ENCODE measurements at regions not wholly inside any gene's neighbourhood (a gene's known extent, or its start where the extent isn't known, plus 50 kb on each side); places are given as distances from the start of the nearest gene placed in this dataset.

GRCh38 chr4:12186526-12186925 is 757.8 kb upstream of the HS3ST1 start:
- Histone ChIP-seq H3K9me3 (no peaks in the 10 kb centered on the region), H3K27me3 (no peaks in the 10 kb centered on the region), H3K36me3 (no peaks in the 10 kb centered on the region), H3K4me1 (no peaks in the 10 kb centered on the region), H3K4me3 (no peak overlapping the region), H3K27ac (no peak overlapping the region)
- no peak for DNase-seq
- 42 to 59% methylated on average over 2 of the region's 2 CpGs for WGBS, 2 donors
- intact Hi-C loops (cut with DNase I): no loop called here
- TF ChIP-seq CTCF (IDR thresholded peaks at IDR 0.05): no peak
- TF ChIP-seq POLR2A (IDR thresholded peaks at IDR 0.05): no peak
- no peak for TF ChIP-seq POLR2AphosphoS5 (IDR thresholded peaks at IDR 0.05)
- TF ChIP-seq EP300 (IDR thresholded peaks at IDR 0.05): no peak

GRCh38 chr4:12178614-12179610 is 750.2 kb upstream of the HS3ST1 start:
- no peak overlapping the region for H3K4me3 ChIP-seq
- H3K27me3 ChIP-seq: no peaks in the 10 kb centered on the region
- no peaks in the 10 kb centered on the region for H3K9me3 ChIP-seq
- H3K27ac ChIP-seq: no peak overlapping the region
- DNase-seq: no peak
- WGBS, 2 donors: 49 to 73% methylated on average over 11 of the region's 11 CpGs
- H3K36me3 ChIP-seq: no peaks in the 10 kb centered on the region
- no peaks in the 10 kb centered on the region for H3K4me1 ChIP-seq
- intact Hi-C loops (cut with DNase I): no loop called here
- TF ChIP-seq POLR2AphosphoS5 (IDR thresholded peaks at IDR 0.05) (no peak), EP300 (IDR thresholded peaks at IDR 0.05) (no peak), CTCF (IDR thresholded peaks at IDR 0.05) (no peak), POLR2A (IDR thresholded peaks at IDR 0.05) (no peak)

GRCh38 chr4:12177416-12177815 is 748.7 kb upstream of the HS3ST1 start:
- intact Hi-C loops (cut with DNase I): no loop called here
- no peaks in the 10 kb centered on the region for H3K4me1 ChIP-seq
- H3K27me3 ChIP-seq: no peaks in the 10 kb centered on the region
- H3K36me3 ChIP-seq: no peaks in the 10 kb centered on the region
- WGBS, 2 donors: 83 to 91% methylated on average over 2 of the region's 2 CpGs
- H3K4me3 ChIP-seq: no peak overlapping the region
- no peak for TF ChIP-seq CTCF (IDR thresholded peaks at IDR 0.05)
- no peak for TF ChIP-seq POLR2A (IDR thresholded peaks at IDR 0.05)
- TF ChIP-seq POLR2AphosphoS5 (IDR thresholded peaks at IDR 0.05): no peak
- no peak for TF ChIP-seq EP300 (IDR thresholded peaks at IDR 0.05)
- DNase-seq: no peak
- no peaks in the 10 kb centered on the region for H3K9me3 ChIP-seq
- H3K27ac ChIP-seq: no peak overlapping the region

- TF ChIP-seq POLR2AphosphoS5 (IDR thresholded peaks at IDR 0.05): no peak
- no peak for TF ChIP-seq CTCF (IDR thresholded peaks at IDR 0.05)
- no peak for TF ChIP-seq POLR2A (IDR thresholded peaks at IDR 0.05)
- Histone ChIP-seq H3K4me1 (no peaks in the 10 kb centered on the region), H3K27ac (no peak overlapping the region), H3K36me3 (no peaks in the 10 kb centered on the region), H3K4me3 (no peak overlapping the region), H3K9me3 (no peaks in the 10 kb centered on the region), H3K27me3 (no peaks in the 10 kb centered on the region)
- DNase-seq: no peak
- 71 to 72% methylated on average over 4 of the region's 4 CpGs for WGBS, 2 donors
- intact Hi-C loops (cut with DNase I): no loop called here
Observed at GRCh38 chr4:12173496-12173895, 744.8 kb upstream of the HS3ST1 start.

All from sigmoid colon (tissue), 6 donors.